Progenitor cell of endocrine pancreas (in vitro differentiated cells): ENCODE measurements at regions not wholly inside any gene's neighbourhood (a gene's known extent, or its start where the extent isn't known, plus 50 kb on each side); places are given as distances from the start of the nearest gene placed in this dataset.

Source experiments
- DNase-seq: peaks from one replicate; pipeline ENCODE4 v3.0.0; 2021; ENCODE audit warnings: low spot score; ENCODE audit not compliant: unreplicated experiment
- H3K27ac Mint-ChIP-seq: 2 replicates; pipeline ENCODE4 v1.8.0; 2021; ENCODE audit warnings: mild to moderate bottlenecking, moderate library complexity, mixed read lengths
- H3K27me3 Mint-ChIP-seq: 2 replicates; pipeline ENCODE4 v1.8.0; 2021; ENCODE audit warnings: mixed read lengths
- H3K36me3 Mint-ChIP-seq: 2 replicates; pipeline ENCODE4 v1.8.0; 2022; ENCODE audit warnings: mixed read lengths; ENCODE audit not compliant: insufficient read depth
- H3K4me1 Mint-ChIP-seq: 2 replicates; pipeline ENCODE4 v1.8.0; 2021; ENCODE audit warnings: low read depth, mixed read lengths
- H3K4me3 Mint-ChIP-seq: 2 replicates; pipeline ENCODE4 v1.8.0; 2021; ENCODE audit warnings: low read depth, mild to moderate bottlenecking, moderate library complexity, mixed read lengths
- H3K9me3 Mint-ChIP-seq: 2 replicates; pipeline ENCODE4 v1.8.0; 2021; ENCODE audit warnings: low read depth, mixed read lengths
- TF ChIP-seq, protein P1 (sequence below): fragments of 200-600 bp; sonication (generic); IDR thresholded peaks from one replicate; pipeline ENCODE4 v1.5.0; 2021; ENCODE audit warnings: antibody characterized with exemption, mild to moderate bottlenecking; ENCODE audit not compliant: unreplicated experiment

DNA sequence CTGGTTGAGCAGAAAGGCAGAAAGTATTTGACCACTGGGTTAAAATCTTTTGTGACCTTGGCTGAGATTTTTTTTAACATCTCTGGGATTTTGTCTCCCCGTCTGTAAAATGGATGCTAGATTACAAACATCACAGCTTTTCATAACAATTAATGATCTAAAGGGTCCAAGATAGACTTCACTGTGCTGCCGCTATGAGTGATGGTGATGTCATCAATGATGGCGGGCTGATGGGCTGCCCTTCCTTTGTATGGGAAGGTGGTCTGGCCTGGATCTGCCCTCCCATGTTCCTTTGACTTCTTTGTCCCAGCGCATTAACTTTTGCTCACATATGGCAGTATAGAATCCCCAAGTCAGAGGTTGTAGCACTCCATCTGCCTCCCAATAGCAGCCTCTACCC lies 116.7 kb downstream of the IRX5 start:
- Mint-ChIP-seq H3K4me3 (no peak overlapping the region), H3K36me3 (no peaks in the 10 kb centered on the region), H3K9me3 (no peaks in the 10 kb centered on the region), H3K27me3 (peaks cover 36% of the 10 kb centered on the region), H3K27ac (no peak overlapping the region), H3K4me1 (peaks cover 3% of the 10 kb centered on the region)
- DNase-seq: no peak
- TF ChIP-seq, protein P1, sequence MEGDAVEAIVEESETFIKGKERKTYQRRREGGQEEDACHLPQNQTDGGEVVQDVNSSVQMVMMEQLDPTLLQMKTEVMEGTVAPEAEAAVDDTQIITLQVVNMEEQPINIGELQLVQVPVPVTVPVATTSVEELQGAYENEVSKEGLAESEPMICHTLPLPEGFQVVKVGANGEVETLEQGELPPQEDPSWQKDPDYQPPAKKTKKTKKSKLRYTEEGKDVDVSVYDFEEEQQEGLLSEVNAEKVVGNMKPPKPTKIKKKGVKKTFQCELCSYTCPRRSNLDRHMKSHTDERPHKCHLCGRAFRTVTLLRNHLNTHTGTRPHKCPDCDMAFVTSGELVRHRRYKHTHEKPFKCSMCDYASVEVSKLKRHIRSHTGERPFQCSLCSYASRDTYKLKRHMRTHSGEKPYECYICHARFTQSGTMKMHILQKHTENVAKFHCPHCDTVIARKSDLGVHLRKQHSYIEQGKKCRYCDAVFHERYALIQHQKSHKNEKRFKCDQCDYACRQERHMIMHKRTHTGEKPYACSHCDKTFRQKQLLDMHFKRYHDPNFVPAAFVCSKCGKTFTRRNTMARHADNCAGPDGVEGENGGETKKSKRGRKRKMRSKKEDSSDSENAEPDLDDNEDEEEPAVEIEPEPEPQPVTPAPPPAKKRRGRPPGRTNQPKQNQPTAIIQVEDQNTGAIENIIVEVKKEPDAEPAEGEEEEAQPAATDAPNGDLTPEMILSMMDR: no peak

DNA sequence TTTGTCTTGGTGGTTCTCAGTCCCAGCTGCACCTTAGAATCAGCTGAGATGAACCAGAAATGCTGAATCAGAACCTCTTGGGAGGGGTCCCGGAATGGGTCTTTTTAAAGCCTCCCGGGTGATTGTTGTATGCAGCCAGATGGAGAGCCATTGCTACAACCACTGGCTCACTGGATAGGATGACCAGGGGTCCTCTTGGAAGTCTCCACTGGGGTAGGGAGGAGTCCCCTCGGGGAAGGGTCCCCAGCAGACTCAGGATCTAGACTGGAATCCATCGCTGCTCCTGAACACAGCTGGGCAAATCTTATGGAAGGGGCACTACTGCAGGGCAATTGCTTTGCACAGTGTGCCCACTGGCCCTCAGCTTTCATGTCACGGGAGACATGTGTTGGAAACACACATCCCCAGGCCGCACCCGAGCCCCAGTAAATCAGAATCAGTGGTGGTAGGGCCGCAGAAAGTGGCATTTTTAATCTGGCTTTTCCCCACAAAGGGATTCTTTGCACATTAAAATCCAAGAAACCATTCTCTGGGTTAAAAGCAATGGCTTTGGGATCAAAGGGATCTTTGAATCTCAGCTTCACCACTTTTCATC lies 117.3 kb downstream of the IRX5 start:
- Mint-ChIP-seq H3K27me3 (peaks cover 36% of the 10 kb centered on the region), H3K36me3 (no peaks in the 10 kb centered on the region), H3K9me3 (no peaks in the 10 kb centered on the region), H3K27ac (no peak overlapping the region), H3K4me3 (no peak overlapping the region), H3K4me1 (peaks cover 3% of the 10 kb centered on the region)
- TF ChIP-seq, protein P1: no peak
- DNase-seq: no peak

DNA sequence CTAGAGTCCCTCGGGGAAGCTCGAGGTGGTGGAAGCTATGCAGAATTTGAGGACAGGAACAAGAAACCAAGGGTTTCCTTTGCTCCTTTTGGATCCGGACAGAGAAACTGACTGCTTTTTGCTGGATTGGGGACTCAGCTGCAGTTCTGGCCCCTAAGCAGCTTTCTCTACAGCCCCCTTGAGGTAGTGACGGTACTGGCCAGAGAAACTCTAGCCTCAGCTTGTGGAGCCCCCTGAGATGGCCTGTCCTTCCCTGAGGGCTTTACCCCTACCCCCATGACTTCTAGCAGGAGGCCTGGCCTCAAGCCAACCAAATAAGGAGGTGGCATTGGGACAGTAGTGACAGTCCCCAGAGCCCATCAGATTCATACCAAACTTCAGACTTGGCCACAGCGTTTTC lies 118.1 kb downstream of the IRX5 start:
- peaks cover 36% of the 10 kb centered on the region for H3K27me3 Mint-ChIP-seq
- H3K27ac Mint-ChIP-seq: no peak overlapping the region
- no peaks in the 10 kb centered on the region for H3K9me3 Mint-ChIP-seq
- H3K4me3 Mint-ChIP-seq: no peak overlapping the region
- peaks cover 3% of the 10 kb centered on the region for H3K4me1 Mint-ChIP-seq
- TF ChIP-seq, protein P1: no peak
- DNase-seq: no peak
- no peaks in the 10 kb centered on the region for H3K36me3 Mint-ChIP-seq

DNA sequence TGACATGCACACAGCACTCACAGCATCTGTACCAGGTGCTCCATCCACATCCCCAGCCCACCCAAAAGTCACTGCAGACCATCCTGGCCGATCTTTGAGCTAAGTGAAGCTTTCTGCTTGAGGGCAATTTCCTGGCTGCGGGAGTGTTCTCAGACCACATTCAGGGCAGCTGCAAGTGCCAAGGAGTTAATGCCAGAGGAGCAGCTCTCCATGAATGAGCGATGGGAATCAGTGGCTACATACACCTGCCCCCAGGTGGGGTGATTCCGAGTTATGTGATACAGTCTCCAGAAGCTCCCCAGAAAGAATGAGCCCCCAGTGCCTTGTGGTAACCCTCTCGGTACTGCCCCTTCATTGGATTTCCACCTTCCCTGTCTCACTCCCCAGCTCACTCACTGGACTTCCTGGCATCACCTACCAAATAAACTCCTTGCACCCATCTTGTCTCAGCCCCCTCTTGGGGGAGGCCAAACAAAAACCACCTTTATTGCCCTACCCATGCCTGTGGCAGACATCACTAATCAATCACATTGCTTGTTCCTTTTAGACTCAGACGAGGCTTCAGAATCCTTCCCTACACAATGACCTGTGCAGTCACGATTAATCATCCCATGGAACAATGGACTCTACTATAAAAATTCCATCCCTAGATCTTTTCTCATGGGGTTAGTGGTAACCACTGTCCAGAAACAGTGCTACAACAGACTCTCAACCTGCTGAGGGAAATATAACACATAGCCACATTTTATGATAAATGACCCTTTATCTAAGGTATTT lies 121.1 kb downstream of the IRX5 start:
- H3K4me1 Mint-ChIP-seq: peaks cover 3% of the 10 kb centered on the region
- DNase-seq: no peak
- no peak overlapping the region for H3K27ac Mint-ChIP-seq
- H3K9me3 Mint-ChIP-seq: peaks cover 3% of the 10 kb centered on the region
- H3K4me3 Mint-ChIP-seq: no peak overlapping the region
- no peaks in the 10 kb centered on the region for H3K36me3 Mint-ChIP-seq
- TF ChIP-seq, protein P1: no peak
- H3K27me3 Mint-ChIP-seq: peaks cover 35% of the 10 kb centered on the region

DNA sequence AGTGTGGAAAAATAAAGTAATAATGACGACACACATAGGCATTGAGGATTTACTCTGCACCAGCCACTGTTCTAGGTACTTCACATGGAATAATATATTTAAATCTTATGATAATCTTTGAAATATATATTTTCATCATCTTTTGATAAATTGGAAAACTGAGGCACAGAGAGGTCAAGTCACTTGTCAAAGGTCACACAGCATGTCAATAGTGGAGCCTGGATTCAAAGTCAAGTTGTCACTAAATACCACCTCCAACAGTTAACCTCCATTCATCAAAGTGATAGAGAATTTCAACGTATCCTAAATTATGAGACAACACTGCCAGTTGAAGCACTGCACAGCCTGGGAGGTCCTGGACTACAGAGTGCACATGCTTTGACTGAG lies 121.7 kb downstream of the IRX5 start:
- Mint-ChIP-seq H3K27me3 (peaks cover 36% of the 10 kb centered on the region), H3K27ac (no peak overlapping the region), H3K36me3 (no peaks in the 10 kb centered on the region), H3K4me1 (peaks cover 6% of the 10 kb centered on the region), H3K4me3 (no peak overlapping the region), H3K9me3 (peaks cover 3% of the 10 kb centered on the region)
- DNase-seq: no peak
- TF ChIP-seq, protein P1: no peak
